Type B pancreatic cell (in vitro differentiated cells): ENCODE measurements at regions not wholly inside any gene's neighbourhood (a gene's known extent, or its start where the extent isn't known, plus 50 kb on each side); places are given as distances from the start of the nearest gene placed in this dataset.
"Not testable (repeated sequence)": the region's sequence is repeated elsewhere in the genome, so short reads cannot be mapped to it uniquely, and the experiment has no call there.

Source experiments
- DNase-seq: peaks from one replicate; pipeline ENCODE4 v3.0.0; 2021; ENCODE audit warnings: mixed read lengths; ENCODE audit not compliant: unreplicated experiment; ENCODE audit errors: extremely low spot score
- H3K27ac Mint-ChIP-seq: 2 replicates; pipeline ENCODE4 v1.8.0; 2021; ENCODE audit warnings: mild to moderate bottlenecking, mixed read lengths
- H3K27me3 Mint-ChIP-seq: 2 replicates; pipeline ENCODE4 v1.8.0; 2021; ENCODE audit warnings: mixed read lengths
- H3K36me3 Mint-ChIP-seq: 2 replicates; pipeline ENCODE4 v1.8.0; 2021; ENCODE audit warnings: mixed read lengths
- H3K4me1 Mint-ChIP-seq: one replicate; pipeline ENCODE4 v1.8.0; 2021; ENCODE audit warnings: mixed read lengths; ENCODE audit not compliant: unreplicated experiment
- H3K4me3 Mint-ChIP-seq: 2 replicates; pipeline ENCODE4 v1.8.0; 2021; ENCODE audit warnings: mild to moderate bottlenecking, mixed read lengths
- H3K9me3 Mint-ChIP-seq: 2 replicates; pipeline ENCODE4 v1.8.0; 2021; ENCODE audit warnings: mixed read lengths
- CTCF ChIP-seq: fragments of 200-600 bp; sonication (generic); conservative IDR thresholded peaks from 2 replicates; pipeline ENCODE4 v1.5.0; 2021; ENCODE audit warnings: antibody characterized with exemption, mild to moderate bottlenecking

- no peak for DNase-seq
- Mint-ChIP-seq H3K27ac (no peak overlapping the region), H3K36me3 (no peaks in the 10 kb centered on the region), H3K27me3 (no peaks in the 10 kb centered on the region), H3K4me3 (no peak overlapping the region), H3K9me3 (no peaks in the 10 kb centered on the region), H3K4me1 (peaks cover 9% of the 10 kb centered on the region)
- TF ChIP-seq CTCF, result no peak
Measured at GRCh38 chr4:115219862-115220261, 106.4 kb upstream of the NDST4 start.

GRCh38 chr4:115219315-115219860, 106.0 kb upstream of the NDST4 start:
- Mint-ChIP-seq H3K4me3 (no peak overlapping the region), H3K36me3 (no peaks in the 10 kb centered on the region), H3K9me3 (no peaks in the 10 kb centered on the region), H3K27me3 (no peaks in the 10 kb centered on the region), H3K27ac (no peak overlapping the region), H3K4me1 (peaks cover 9% of the 10 kb centered on the region)
- no peak for DNase-seq
- no peak for TF ChIP-seq CTCF

GRCh38 chr4:115215935-115216334, 102.5 kb upstream of the NDST4 start:
- Mint-ChIP-seq H3K9me3 (no peaks in the 10 kb centered on the region), H3K27me3 (no peaks in the 10 kb centered on the region), H3K27ac (no peak overlapping the region), H3K36me3 (no peaks in the 10 kb centered on the region), H3K4me3 (no peak overlapping the region), H3K4me1 (peaks cover 9% of the 10 kb centered on the region)
- DNase-seq, result no peak
- no peak for TF ChIP-seq CTCF

- H3K27ac Mint-ChIP-seq, result no peak overlapping the region
- H3K4me1 Mint-ChIP-seq, result peaks cover 9% of the 10 kb centered on the region
- H3K9me3 Mint-ChIP-seq, result no peaks in the 10 kb centered on the region
- H3K36me3 Mint-ChIP-seq, result no peaks in the 10 kb centered on the region
- H3K4me3 Mint-ChIP-seq, result no peak overlapping the region
- no peak for DNase-seq
- no peaks in the 10 kb centered on the region for H3K27me3 Mint-ChIP-seq
- no peak for TF ChIP-seq CTCF
Measured at GRCh38 chr4:115213716-115214115, 100.3 kb upstream of the NDST4 start.

DNA sequence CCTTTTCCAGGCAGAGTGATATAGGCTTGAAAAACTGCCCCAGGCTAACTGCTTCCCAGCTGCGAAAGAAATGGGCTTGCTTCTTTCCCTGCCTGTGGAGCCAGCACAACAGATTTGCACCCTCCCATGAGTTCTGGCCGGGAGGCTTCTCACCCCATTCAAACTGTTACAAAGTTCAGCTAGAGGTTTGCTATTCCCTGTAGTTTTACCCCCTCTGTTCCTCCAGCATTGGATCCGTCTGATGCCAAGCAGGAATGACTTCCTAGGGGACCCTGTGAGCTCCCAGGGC, 87.6 kb upstream of the NDST4 start:
- H3K4me1 Mint-ChIP-seq, result no peaks in the 10 kb centered on the region
- no peaks in the 10 kb centered on the region for H3K9me3 Mint-ChIP-seq
- H3K27ac Mint-ChIP-seq, result no peak overlapping the region

DNA sequence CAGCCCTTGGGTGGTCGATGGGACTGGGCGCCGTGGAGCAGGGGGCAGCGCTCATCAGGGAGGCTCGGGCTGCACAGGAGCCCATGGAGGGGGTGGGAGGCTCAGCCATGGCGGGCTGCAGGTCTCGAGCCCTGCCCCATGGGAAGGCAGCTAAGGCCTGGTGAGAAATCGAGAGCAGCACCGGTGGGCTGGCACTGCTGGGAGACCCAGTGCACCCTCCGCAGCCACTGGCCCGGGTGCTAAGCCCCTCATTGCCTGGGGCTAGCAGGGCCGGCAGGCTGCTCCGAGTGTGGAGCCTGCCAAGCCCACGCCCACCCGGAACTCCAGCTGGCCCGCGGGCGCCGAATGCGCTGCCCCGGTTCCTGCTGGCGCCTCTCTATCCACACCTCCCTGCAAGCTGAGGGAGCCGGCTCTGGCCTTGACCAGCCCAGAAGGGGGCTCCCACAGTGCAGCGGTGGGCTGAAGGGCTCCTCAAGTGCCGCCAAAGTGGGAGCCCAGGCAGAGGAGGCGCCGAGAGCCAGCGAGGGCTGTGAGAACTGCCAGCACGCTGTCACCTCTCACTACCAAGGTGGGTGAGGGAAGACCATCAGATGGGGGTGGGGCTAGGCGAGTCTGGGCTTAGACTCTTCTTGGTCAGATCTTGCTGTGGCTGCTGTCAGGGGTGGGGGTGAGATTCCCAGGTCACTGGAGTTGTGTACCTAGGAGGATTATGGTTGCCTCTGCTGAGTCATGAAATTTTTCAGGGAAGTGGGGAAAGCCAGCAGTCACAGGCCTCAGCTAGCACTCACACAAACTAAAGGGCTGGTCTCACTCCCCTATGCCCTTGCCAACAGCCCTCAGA, 87.0 kb upstream of the NDST4 start:
- H3K27ac Mint-ChIP-seq, H3K27me3 Mint-ChIP-seq, DNase-seq, H3K4me3 Mint-ChIP-seq, H3K9me3 Mint-ChIP-seq, H3K36me3 Mint-ChIP-seq, H3K4me1 Mint-ChIP-seq: not testable (repeated sequence)

More for the DNA sequence above, 87.6 kb upstream of the NDST4 start:
- no peaks in the 10 kb centered on the region for H3K27me3 Mint-ChIP-seq
- no peak for DNase-seq
- TF ChIP-seq CTCF, result no peak
- H3K36me3 Mint-ChIP-seq, result no peaks in the 10 kb centered on the region
- no peak overlapping the region for H3K4me3 Mint-ChIP-seq

DNA sequence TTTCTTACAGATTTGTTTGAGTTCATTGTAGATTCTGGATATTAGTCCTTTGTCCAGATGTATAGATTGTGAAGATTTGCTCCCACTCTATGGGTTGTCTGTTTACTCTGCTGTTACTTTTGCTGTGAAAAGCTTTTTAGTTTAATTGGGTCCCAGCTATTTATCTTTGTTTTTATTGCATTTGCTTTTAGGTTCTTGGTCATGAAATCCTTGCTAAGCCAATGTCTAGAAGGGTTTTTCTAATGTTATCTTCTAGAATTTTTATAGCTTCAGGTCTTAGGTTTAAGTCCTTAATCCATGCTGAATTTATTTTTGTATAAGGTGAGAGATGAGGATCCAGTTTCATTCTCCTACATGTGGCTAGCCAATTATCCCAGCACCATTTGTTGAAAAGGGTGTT, 81.2 kb upstream of the NDST4 start:
- H3K4me3 Mint-ChIP-seq, H3K9me3 Mint-ChIP-seq, H3K36me3 Mint-ChIP-seq: not testable (repeated sequence)

More for the DNA sequence above, 81.2 kb upstream of the NDST4 start:
- H3K27ac Mint-ChIP-seq, H3K27me3 Mint-ChIP-seq, H3K4me1 Mint-ChIP-seq, DNase-seq: not testable (repeated sequence)
